GM12878 (cell line): ENCODE measurements at regions not wholly inside any gene's neighbourhood (a gene's known extent, or its start where the extent isn't known, plus 50 kb on each side); places are given as distances from the start of the nearest gene placed in this dataset.
"Not testable (repeated sequence)": the region's sequence is repeated elsewhere in the genome, so short reads cannot be mapped to it uniquely, and the experiment has no call there.

Source experiments
- CHD2 ChIP-seq: IDR thresholded peaks from 2 replicates; pipeline ENCODE4 v1.6.1; 2011; ENCODE audit warnings: low read depth, low read length, improper control_type of control experiment, borderline replicate concordance
- JUNB ChIP-seq: IDR thresholded peaks from 2 replicates; pipeline ENCODE4 v1.6.1; 2016; ENCODE audit warnings: antibody characterized with exemption, mild to moderate bottlenecking
- MAX ChIP-seq: IDR thresholded peaks from 2 replicates; pipeline ENCODE4 v1.6.1; 2012; ENCODE audit warnings: low read depth, low read length, improper control_type of control experiment
- PBX3 ChIP-seq: IDR thresholded peaks from 2 replicates; pipeline ENCODE4 v1.6.1; 2011; ENCODE audit warnings: mild to moderate bottlenecking, low read depth, low read length, moderate library complexity; ENCODE audit not compliant: insufficient replicate concordance
- POLR2A ChIP-seq: IDR thresholded peaks from 2 replicates; pipeline ENCODE4 v1.6.1; 2011; ENCODE audit warnings: low read depth, mild to moderate bottlenecking, low read length
- REST ChIP-seq: IDR thresholded peaks from 2 replicates; pipeline ENCODE4 v1.6.1; 2012; ENCODE audit warnings: mild to moderate bottlenecking, low read depth, low read length
- ZZZ3 ChIP-seq: IDR thresholded peaks from 2 replicates; pipeline ENCODE4 v1.6.1; 2011; ENCODE audit warnings: low read depth; ENCODE audit not compliant: control insufficient read depth, insufficient read length
- TF ChIP-seq, protein P1 (sequence below), 3 experiments: IDR thresholded peaks in 2 of 3; conservative IDR thresholded peaks in 1 of 3; 2 replicates each; pipeline ENCODE4 v1.5.1; 2011; ENCODE audit warnings: low read depth in 3 of 3, low read length in 3 of 3, mild to moderate bottlenecking in 3 of 3, control low read depth in 2 of 3, moderate library complexity in 2 of 3, inconsistent platforms in 1 of 3, mixed read lengths in 1 of 3; ENCODE audit not compliant: control insufficient read depth in 2 of 3, insufficient read depth in 1 of 3; ENCODE audit errors: extremely low read depth in 1 of 3
- TF ChIP-seq, protein P2 (sequence below): fragments of 450-650 bp; IDR thresholded peaks from 2 replicates; pipeline ENCODE4 v1.6.1; 2017; ENCODE audit warnings: mild to moderate bottlenecking, moderate library complexity

- TF ChIP-seq, protein P1, sequence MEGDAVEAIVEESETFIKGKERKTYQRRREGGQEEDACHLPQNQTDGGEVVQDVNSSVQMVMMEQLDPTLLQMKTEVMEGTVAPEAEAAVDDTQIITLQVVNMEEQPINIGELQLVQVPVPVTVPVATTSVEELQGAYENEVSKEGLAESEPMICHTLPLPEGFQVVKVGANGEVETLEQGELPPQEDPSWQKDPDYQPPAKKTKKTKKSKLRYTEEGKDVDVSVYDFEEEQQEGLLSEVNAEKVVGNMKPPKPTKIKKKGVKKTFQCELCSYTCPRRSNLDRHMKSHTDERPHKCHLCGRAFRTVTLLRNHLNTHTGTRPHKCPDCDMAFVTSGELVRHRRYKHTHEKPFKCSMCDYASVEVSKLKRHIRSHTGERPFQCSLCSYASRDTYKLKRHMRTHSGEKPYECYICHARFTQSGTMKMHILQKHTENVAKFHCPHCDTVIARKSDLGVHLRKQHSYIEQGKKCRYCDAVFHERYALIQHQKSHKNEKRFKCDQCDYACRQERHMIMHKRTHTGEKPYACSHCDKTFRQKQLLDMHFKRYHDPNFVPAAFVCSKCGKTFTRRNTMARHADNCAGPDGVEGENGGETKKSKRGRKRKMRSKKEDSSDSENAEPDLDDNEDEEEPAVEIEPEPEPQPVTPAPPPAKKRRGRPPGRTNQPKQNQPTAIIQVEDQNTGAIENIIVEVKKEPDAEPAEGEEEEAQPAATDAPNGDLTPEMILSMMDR (IDR thresholded peaks at IDR 0.05 in 2 of 3, conservative IDR thresholded peaks at IDR 0.05 in 1 of 3; ENCODE audit: control insufficient read depth in 2 of 3, extremely low read depth in 1 of 3, insufficient read depth in 1 of 3, low read depth in 3 of 3, low read length in 3 of 3) = not testable (repeated sequence)
- TF ChIP-seq POLR2A, MAX, ZZZ3, CHD2, PBX3, JUNB, REST: not testable (repeated sequence)
- TF ChIP-seq, protein P2, sequence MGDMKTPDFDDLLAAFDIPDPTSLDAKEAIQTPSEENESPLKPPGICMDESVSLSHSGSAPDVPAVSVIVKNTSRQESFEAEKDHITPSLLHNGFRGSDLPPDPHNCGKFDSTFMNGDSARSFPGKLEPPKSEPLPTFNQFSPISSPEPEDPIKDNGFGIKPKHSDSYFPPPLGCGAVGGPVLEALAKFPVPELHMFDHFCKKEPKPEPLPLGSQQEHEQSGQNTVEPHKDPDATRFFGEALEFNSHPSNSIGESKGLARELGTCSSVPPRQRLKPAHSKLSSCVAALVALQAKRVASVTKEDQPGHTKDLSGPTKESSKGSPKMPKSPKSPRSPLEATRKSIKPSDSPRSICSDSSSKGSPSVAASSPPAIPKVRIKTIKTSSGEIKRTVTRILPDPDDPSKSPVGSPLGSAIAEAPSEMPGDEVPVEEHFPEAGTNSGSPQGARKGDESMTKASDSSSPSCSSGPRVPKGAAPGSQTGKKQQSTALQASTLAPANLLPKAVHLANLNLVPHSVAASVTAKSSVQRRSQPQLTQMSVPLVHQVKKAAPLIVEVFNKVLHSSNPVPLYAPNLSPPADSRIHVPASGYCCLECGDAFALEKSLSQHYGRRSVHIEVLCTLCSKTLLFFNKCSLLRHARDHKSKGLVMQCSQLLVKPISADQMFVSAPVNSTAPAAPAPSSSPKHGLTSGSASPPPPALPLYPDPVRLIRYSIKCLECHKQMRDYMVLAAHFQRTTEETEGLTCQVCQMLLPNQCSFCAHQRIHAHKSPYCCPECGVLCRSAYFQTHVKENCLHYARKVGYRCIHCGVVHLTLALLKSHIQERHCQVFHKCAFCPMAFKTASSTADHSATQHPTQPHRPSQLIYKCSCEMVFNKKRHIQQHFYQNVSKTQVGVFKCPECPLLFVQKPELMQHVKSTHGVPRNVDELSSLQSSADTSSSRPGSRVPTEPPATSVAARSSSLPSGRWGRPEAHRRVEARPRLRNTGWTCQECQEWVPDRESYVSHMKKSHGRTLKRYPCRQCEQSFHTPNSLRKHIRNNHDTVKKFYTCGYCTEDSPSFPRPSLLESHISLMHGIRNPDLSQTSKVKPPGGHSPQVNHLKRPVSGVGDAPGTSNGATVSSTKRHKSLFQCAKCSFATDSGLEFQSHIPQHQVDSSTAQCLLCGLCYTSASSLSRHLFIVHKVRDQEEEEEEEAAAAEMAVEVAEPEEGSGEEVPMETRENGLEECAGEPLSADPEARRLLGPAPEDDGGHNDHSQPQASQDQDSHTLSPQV = not testable (repeated sequence)
Measured at GRCh38 chr11:71783191-71783590, 49.8 kb upstream of the DEFB108B start.
